ENCODE measurements at regions not wholly inside any gene's neighbourhood (a gene's known extent, or its start where the extent isn't known, plus 50 kb on each side); places are given as distances from the start of the nearest gene placed in this dataset.

GRCh38 chr2:225170162-225170561 is 127.9 kb upstream of the DOCK10 start:
- ATAC-seq: no peak
- no peak for TF ChIP-seq OSR1 (CRISPR knock-in tag; IDR thresholded peaks at IDR 0.05)
- no peak for TF ChIP-seq ZFP30 (CRISPR knock-in tag; IDR thresholded peaks at IDR 0.05)
- no peak for TF ChIP-seq PATZ1 (CRISPR knock-in tag; IDR thresholded peaks at IDR 0.05; ENCODE audit: borderline replicate concordance)
- no peak for TF ChIP-seq ESRRG (CRISPR knock-in tag; IDR thresholded peaks at IDR 0.05)
- TF ChIP-seq ZNF8 (CRISPR knock-in tag; IDR thresholded peaks at IDR 0.05): no peak
- no peak for TF ChIP-seq TOX (CRISPR knock-in tag; IDR thresholded peaks at IDR 0.05; ENCODE audit: borderline replicate concordance)
- no peak for TF ChIP-seq TCF4 (CRISPR knock-in tag; IDR thresholded peaks at IDR 0.05; ENCODE audit: borderline replicate concordance)

GRCh38 chr2:225169396-225169795 is 127.1 kb upstream of the DOCK10 start:
- no peak for TF ChIP-seq ESRRG (CRISPR knock-in tag; IDR thresholded peaks at IDR 0.05)
- TF ChIP-seq CREB5 (CRISPR knock-in tag; IDR thresholded peaks at IDR 0.05; ENCODE audit: low read depth): no peak
- TF ChIP-seq TOX (CRISPR knock-in tag; IDR thresholded peaks at IDR 0.05; ENCODE audit: borderline replicate concordance): no peak
- TF ChIP-seq BACH2 (CRISPR knock-in tag; IDR thresholded peaks at IDR 0.05; ENCODE audit: borderline replicate concordance): no peak
- TF ChIP-seq PPARA (CRISPR knock-in tag; IDR thresholded peaks at IDR 0.05; ENCODE audit: borderline replicate concordance): no peak
- TF ChIP-seq CSDC2 (CRISPR knock-in tag; IDR thresholded peaks at IDR 0.05): no peak
- no peak for TF ChIP-seq RARB (CRISPR knock-in tag; IDR thresholded peaks at IDR 0.05)
- no peak for TF ChIP-seq POU6F1 (CRISPR knock-in tag; IDR thresholded peaks at IDR 0.05; ENCODE audit: borderline replicate concordance, low read depth)
- ATAC-seq: no peak

DNA sequence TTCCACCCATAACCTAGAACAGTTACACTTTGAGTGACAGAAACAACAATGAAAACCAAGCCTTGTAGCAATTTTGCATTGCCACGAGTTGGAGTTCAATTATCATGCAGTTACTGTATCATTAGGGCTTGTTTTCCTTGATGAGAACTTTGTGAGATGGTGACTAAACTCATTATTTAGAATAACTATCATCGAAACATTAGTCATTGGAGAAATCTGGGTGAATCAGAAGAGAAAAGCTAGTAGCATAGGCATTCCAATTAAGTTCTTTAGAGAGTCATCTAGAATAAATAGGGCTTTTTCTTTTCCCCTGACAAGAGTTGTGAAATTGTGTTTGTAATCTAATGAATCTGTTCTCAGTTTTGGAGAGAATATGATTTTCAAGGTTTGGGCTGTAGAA is 122.8 kb upstream of the DOCK10 start:
- no peak for TF ChIP-seq ARNTL (CRISPR knock-in tag; IDR thresholded peaks at IDR 0.05; ENCODE audit: borderline replicate concordance, low read depth)
- no peak for TF ChIP-seq TCF4 (CRISPR knock-in tag; IDR thresholded peaks at IDR 0.05; ENCODE audit: borderline replicate concordance)
- TF ChIP-seq ISL1 (CRISPR knock-in tag; IDR thresholded peaks at IDR 0.05): no peak
- no peak for TF ChIP-seq RARB (CRISPR knock-in tag; IDR thresholded peaks at IDR 0.05)
- TF ChIP-seq BACH2 (CRISPR knock-in tag; IDR thresholded peaks at IDR 0.05; ENCODE audit: borderline replicate concordance): no peak
- TF ChIP-seq ZC3H10 (CRISPR knock-in tag; IDR thresholded peaks at IDR 0.05): no peak
- TF ChIP-seq ZNF8 (CRISPR knock-in tag; IDR thresholded peaks at IDR 0.05): no peak
- TF ChIP-seq GLIS3 (CRISPR knock-in tag; IDR thresholded peaks at IDR 0.05): no peak
- TF ChIP-seq CSDC2 (CRISPR knock-in tag; IDR thresholded peaks at IDR 0.05): no peak
- no peak for TF ChIP-seq SNAI2 (CRISPR knock-in tag; IDR thresholded peaks at IDR 0.05)
- TF ChIP-seq POU6F1 (CRISPR knock-in tag; IDR thresholded peaks at IDR 0.05; ENCODE audit: borderline replicate concordance, low read depth): no peak
- no peak for TF ChIP-seq CREB5 (CRISPR knock-in tag; IDR thresholded peaks at IDR 0.05; ENCODE audit: low read depth)
- ATAC-seq: no peak

DNA sequence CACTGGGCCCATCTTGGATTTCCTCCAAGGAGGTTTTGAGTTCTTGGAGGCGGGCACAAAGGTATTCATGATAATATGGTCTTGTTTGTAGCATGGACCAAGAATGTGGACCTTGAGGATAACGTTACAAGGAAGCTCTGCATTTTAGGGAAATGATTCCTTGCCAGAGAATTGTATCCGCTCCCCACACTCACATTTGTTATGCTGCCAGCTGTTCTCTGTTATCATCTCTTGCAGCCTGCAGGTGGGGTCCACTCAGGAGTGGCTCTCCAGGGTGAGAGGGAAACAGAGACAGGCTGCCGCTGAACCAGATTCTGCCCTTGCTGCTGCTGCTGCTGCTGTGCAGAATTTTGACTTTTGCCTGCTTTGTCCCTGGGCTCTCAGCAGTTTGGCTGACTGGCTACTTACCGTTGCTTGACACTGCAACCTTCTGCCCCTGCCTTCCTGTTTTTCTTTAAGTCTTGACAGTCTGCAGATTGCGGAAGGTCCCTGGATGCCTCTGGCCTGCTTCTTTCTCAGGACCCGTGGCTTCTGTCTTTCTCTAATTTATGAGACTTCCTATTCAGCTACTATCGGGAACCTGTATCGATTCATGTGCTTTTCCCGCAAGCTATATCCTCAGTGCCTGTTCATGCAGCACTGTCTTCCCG is 122.3 kb upstream of the DOCK10 start:
- ATAC-seq: no peak
- TF ChIP-seq ZFP30 (CRISPR knock-in tag; IDR thresholded peaks at IDR 0.05) (no peak), ZFP3 (CRISPR knock-in tag; IDR thresholded peaks at IDR 0.05) (no peak), ZNF70 (CRISPR knock-in tag; IDR thresholded peaks at IDR 0.05) (no peak), ESRRG (CRISPR knock-in tag; IDR thresholded peaks at IDR 0.05) (no peak), ISL1 (CRISPR knock-in tag; IDR thresholded peaks at IDR 0.05) (no peak), CSRNP3 (CRISPR knock-in tag; IDR thresholded peaks at IDR 0.05) (no peak), POU6F1 (CRISPR knock-in tag; IDR thresholded peaks at IDR 0.05; ENCODE audit: borderline replicate concordance, low read depth) (no peak), PPARA (CRISPR knock-in tag; IDR thresholded peaks at IDR 0.05; ENCODE audit: borderline replicate concordance) (no peak), ZC3H10 (CRISPR knock-in tag; IDR thresholded peaks at IDR 0.05) (no peak), TOX (CRISPR knock-in tag; IDR thresholded peaks at IDR 0.05; ENCODE audit: borderline replicate concordance) (no peak), PATZ1 (CRISPR knock-in tag; IDR thresholded peaks at IDR 0.05; ENCODE audit: borderline replicate concordance) (no peak), TCF4 (CRISPR knock-in tag; IDR thresholded peaks at IDR 0.05; ENCODE audit: borderline replicate concordance) (no peak), CSDC2 (CRISPR knock-in tag; IDR thresholded peaks at IDR 0.05) (no peak)
